HCT116 (cell line): ENCODE measurements at regions not wholly inside any gene's neighbourhood (a gene's known extent, or its start where the extent isn't known, plus 50 kb on each side); places are given as distances from the start of the nearest gene placed in this dataset.

Experiments
- ATAC-seq: fragments of 200-7000 bp; cut with Tn5 transposase; 2 replicates; pipeline ENCODE4 v1.9.1; 2020; ENCODE audit warnings: mild to moderate bottlenecking, moderate library complexity
- BruUV-seq: library from RNA; stranded (reverse); fragments of 400-500 nt; replicated peaks from 2 replicates; lab custom pipeline; 2021; lab: Mats Ljungman, UMichigan
- CTCF ChIA-PET: fragments of 300-600 bp; sonication (Branson Sonifier 250); formaldehyde crosslinking; loops from one replicate; lab custom pipeline; 2021; ENCODE audit warnings: antibody characterized with exemption; lab: Charles Lee
- POLR2A ChIA-PET: fragments of 300-600, 350-600 bp; sonication (Branson Sonifier 250); formaldehyde crosslinking; loops from one replicate; lab custom pipeline; 2021; ENCODE audit warnings: antibody characterized with exemption; lab: Charles Lee
- RAD21 ChIA-PET, 2 experiments: fragments of 300-600 bp; sonication (Branson Sonifier 250); formaldehyde crosslinking; loops; one replicate each; lab custom pipeline; 2023; ENCODE audit warnings: low total read pairs in 2 of 2; ENCODE audit not compliant: uncharacterized antibody in 2 of 2, unreplicated experiment in 2 of 2, low non-redundant PET in 1 of 2; lab: Charles Lee
- DNase-seq: peaks from one replicate; pipeline ENCODE4 v3.0.0-alpha.2; 2010; ENCODE audit warnings: low read depth, low spot score
- H2AFZ ChIP-seq: fragments of 200-600 bp; shearing (Covaris generic), sonication (generic); 2 replicates; pipeline ENCODE4 v1.6.1; 2017; ENCODE audit warnings: low read depth, mixed run types, mixed read lengths, antibody characterized with exemption, low read length; ENCODE audit not compliant: poor library complexity, severe bottlenecking
- H3K27ac ChIP-seq: 2 replicates; pipeline ENCODE4 v1.5.1; 2012; ENCODE audit warnings: low read depth, low read length
- H3K27me3 ChIP-seq: fragments of 200-600 bp; sonication (generic); 2 replicates; pipeline ENCODE4 v1.6.1; 2016; ENCODE audit warnings: mixed run types, low read length, mixed read lengths; ENCODE audit not compliant: insufficient read depth
- H3K36me3 ChIP-seq, 2 experiments: fragments of 200-500 bp in 1 of 2; fragments of 200-600 bp in 1 of 2; sonication (Bioruptor generic) in 1 of 2; sonication (generic) in 1 of 2; 2 replicates each; pipeline versions ENCODE4 v1.5.1 to v1.6.1; 2014 to 2016; ENCODE audit warnings: low read length in 2 of 2, inconsistent platforms in 1 of 2, mixed read lengths in 1 of 2, mixed run types in 1 of 2; ENCODE audit not compliant: insufficient read depth in 2 of 2, control insufficient read depth in 1 of 2
- H3K4me1 ChIP-seq, 2 experiments: fragments of 200-600 bp in 1 of 2; sonication (generic) in 1 of 2; 2 replicates each; pipeline versions ENCODE4 v1.5.1 to v1.6.1; 2012 to 2017; ENCODE audit warnings: low read length in 2 of 2, inconsistent platforms in 1 of 2, mild to moderate bottlenecking in 1 of 2, mixed read lengths in 1 of 2, mixed run types in 1 of 2, moderate library complexity in 1 of 2; ENCODE audit not compliant: insufficient read depth in 2 of 2, control insufficient read depth in 1 of 2
- H3K4me2 ChIP-seq: fragments of 200-600 bp; sonication (generic); 2 replicates; pipeline ENCODE4 v1.6.1; 2017; ENCODE audit warnings: mixed run types, low read length, mixed read lengths
- H3K4me3 ChIP-seq, 2 experiments: fragments of 200-600 bp in 1 of 2; sonication (generic) in 1 of 2; replicated peaks in 1 of 2; 2 replicates each; pipeline ENCODE4 v1.5.1; 2011 to 2016; ENCODE audit warnings: low read length in 2 of 2, control low read depth in 1 of 2, low read depth in 1 of 2, mild to moderate bottlenecking in 1 of 2, mixed read lengths in 1 of 2, mixed run types in 1 of 2
- H3K79me2 ChIP-seq: fragments of 200-600 bp; sonication (generic); 2 replicates; pipeline ENCODE4 v1.6.1; 2017; ENCODE audit warnings: mild to moderate bottlenecking, mixed run types, low read length, moderate library complexity, mixed read lengths; ENCODE audit not compliant: insufficient read depth
- H3K9ac ChIP-seq: fragments of 200-600 bp; sonication (generic); 2 replicates; pipeline ENCODE4 v1.6.1; 2016; ENCODE audit warnings: low read length, mixed read lengths
- H3K9me2 ChIP-seq: fragments of 200-600 bp; sonication (generic), shearing (Covaris generic); 2 replicates; pipeline ENCODE4 v1.6.1; 2017; ENCODE audit warnings: mixed run types, mild to moderate bottlenecking, moderate library complexity; ENCODE audit not compliant: insufficient read depth
- H3K9me3 ChIP-seq, 2 experiments: fragments of 200-500 bp in 1 of 2; fragments of 200-600 bp in 1 of 2; sonication (Bioruptor generic) in 1 of 2; sonication (generic) in 1 of 2; 2 replicates each; pipeline ENCODE4 v1.6.1; 2014 to 2017; ENCODE audit warnings: low read length in 2 of 2, mixed read lengths in 2 of 2, inconsistent platforms in 1 of 2, low read depth in 1 of 2, mild to moderate bottlenecking in 1 of 2, mixed run types in 1 of 2, moderate library complexity in 1 of 2; ENCODE audit not compliant: control insufficient read depth in 1 of 2, insufficient read depth in 1 of 2
- H4K20me1 ChIP-seq: fragments of 200-600 bp; sonication (generic), shearing (Covaris generic); 2 replicates; pipeline ENCODE4 v1.6.1; 2017; ENCODE audit warnings: mixed run types, mild to moderate bottlenecking, moderate library complexity; ENCODE audit not compliant: insufficient read depth
- ATF3 ChIP-seq: IDR thresholded peaks from 2 replicates; pipeline ENCODE4 v1.6.1; 2012
- CEBPB ChIP-seq: IDR thresholded peaks from 2 replicates; pipeline ENCODE4 v1.6.1; 2012; ENCODE audit warnings: low read depth
- CTCF ChIP-seq, 3 experiments: fragments of 200-600 bp in 1 of 3; sonication (generic) in 1 of 3; IDR thresholded peaks in 2 of 3; conservative IDR thresholded peaks in 1 of 3; 2 replicates each; pipeline ENCODE4 v1.5.1; 2012 to 2017; ENCODE audit warnings: low read depth in 2 of 3, low read length in 2 of 3, antibody characterized with exemption in 1 of 3, borderline replicate concordance in 1 of 3, control low read depth in 1 of 3, mild to moderate bottlenecking in 1 of 3, mixed read lengths in 1 of 3, mixed run types in 1 of 3, moderate library complexity in 1 of 3; ENCODE audit not compliant: insufficient read depth in 1 of 3
- EGR1 ChIP-seq: IDR thresholded peaks from 2 replicates; pipeline ENCODE4 v1.6.1; 2012; ENCODE audit warnings: low read depth
- ELF1 ChIP-seq: IDR thresholded peaks from 2 replicates; pipeline ENCODE4 v1.6.1; 2012; ENCODE audit warnings: low read depth, borderline replicate concordance
- FOSL1 ChIP-seq: IDR thresholded peaks from 2 replicates; pipeline ENCODE4 v1.6.1; 2012; ENCODE audit warnings: low read depth
- JUND ChIP-seq: IDR thresholded peaks from 2 replicates; pipeline ENCODE4 v1.6.1; 2012
- MAX ChIP-seq: IDR thresholded peaks from 2 replicates; pipeline ENCODE4 v1.6.1; 2012
- POLR2A ChIP-seq: IDR thresholded peaks from 2 replicates; pipeline ENCODE4 v1.7.0; 2011; ENCODE audit warnings: borderline replicate concordance; ENCODE audit not compliant: insufficient read depth, insufficient read length; ENCODE audit errors: extremely low read depth
- RAD21 ChIP-seq: IDR thresholded peaks from 2 replicates; pipeline ENCODE4 v1.6.1; 2012; ENCODE audit warnings: low read depth, mild to moderate bottlenecking
- SP1 ChIP-seq: IDR thresholded peaks from 2 replicates; pipeline ENCODE4 v1.6.1; 2012; ENCODE audit warnings: low read depth
- SRF ChIP-seq: IDR thresholded peaks from 2 replicates; pipeline ENCODE4 v1.6.1; 2012; ENCODE audit warnings: low read depth
- TCF7L2 ChIP-seq: IDR thresholded peaks from 2 replicates; pipeline ENCODE4 v1.7.0; 2011; ENCODE audit warnings: borderline replicate concordance, inconsistent platforms; ENCODE audit not compliant: insufficient read depth, insufficient read length; ENCODE audit errors: extremely low read depth
- YY1 ChIP-seq: IDR thresholded peaks from 2 replicates; pipeline ENCODE4 v1.6.1; 2011; ENCODE audit warnings: low read length, low read depth, moderate library complexity, mild to moderate bottlenecking; ENCODE audit not compliant: insufficient replicate concordance; ENCODE audit errors: extremely low read depth
- ZBTB33 ChIP-seq: IDR thresholded peaks from 2 replicates; pipeline ENCODE4 v1.6.1; 2011; ENCODE audit warnings: mild to moderate bottlenecking, low read length, moderate library complexity; ENCODE audit not compliant: insufficient replicate concordance; ENCODE audit errors: extremely low read depth
- ZFX ChIP-seq: fragments of 450-650 bp; IDR thresholded peaks from 2 replicates; pipeline ENCODE4 v1.6.1; 2017
- ZNF274 ChIP-seq: fragments of 200-500 bp; sonication (Bioruptor generic); IDR thresholded peaks from 2 replicates; pipeline ENCODE4 v1.6.1; 2014; ENCODE audit warnings: mild to moderate bottlenecking, low read depth, low read length, inconsistent platforms
- intact Hi-C: fragments of 100-400 bp; cut with micrococcal nuclease; formaldehyde crosslinking; loops from 2 replicates; pipeline ENCODE4 v1.10.0; 2022

- Histone ChIP-seq H3K79me2 (no peaks in the 10 kb centered on the region), H3K4me1 (peaks cover 0 to 17% of the 10 kb centered on the region in 2 experiments; a peak in 2 of 4 replicates), H2AFZ (peak overlapping the region; percentile 42), H3K4me3 (no peak overlapping the region), H3K9me3 (no peaks in the 10 kb centered on the region), H3K27me3 (no peaks in the 10 kb centered on the region), H3K9me2 (no peaks in the 10 kb centered on the region), H3K27ac (no peak overlapping the region), H3K36me3 (no peaks in the 10 kb centered on the region), H4K20me1 (no peaks in the 10 kb centered on the region), H3K9ac (no peak overlapping the region), H3K4me2 (no peak overlapping the region)
- BruUV-seq = no TSS peak
- no peak for TF ChIP-seq ZNF274
- TF ChIP-seq SRF = no peak
- no peak for TF ChIP-seq MAX
- TF ChIP-seq FOSL1 = no peak
- no peak for TF ChIP-seq TCF7L2
- TF ChIP-seq EGR1 = no peak
- no peak for TF ChIP-seq POLR2A
- no peak for TF ChIP-seq CEBPB
- CTCF ChIA-PET = interaction anchor here (2.2 kb wide), 1 partner anchor 265 kb away, joined by 5 read pairs; no protein-coding TSS in a partner anchor
- ATAC-seq (no peak), DNase-seq (no peak)
- POLR2A ChIA-PET = no interaction called here
- intact Hi-C loops = no loop called here
- RAD21 ChIA-PET = no interaction called here
Measured at GRCh38 chr12:47296828-47297227, 217.1 kb upstream of the AMIGO2 start.

- Histone ChIP-seq H3K27me3 (no peaks in the 10 kb centered on the region), H3K4me3 (no peak overlapping the region), H3K79me2 (no peaks in the 10 kb centered on the region), H2AFZ (no peak overlapping the region), H3K36me3 (no peaks in the 10 kb centered on the region), H3K9me3 (no peaks in the 10 kb centered on the region), H3K9ac (no peak overlapping the region), H4K20me1 (no peaks in the 10 kb centered on the region), H3K4me2 (no peak overlapping the region), H3K4me1 (peaks cover 0 to 17% of the 10 kb centered on the region in 2 experiments; a peak in 2 of 4 replicates), H3K9me2 (no peaks in the 10 kb centered on the region), H3K27ac (no peak overlapping the region)
- no TSS peak for BruUV-seq
- no peak for TF ChIP-seq EGR1
- TF ChIP-seq MAX = no peak
- no peak for TF ChIP-seq JUND
- no peak for TF ChIP-seq TCF7L2
- no peak for TF ChIP-seq ELF1
- TF ChIP-seq YY1 = no peak
- no peak for TF ChIP-seq ZNF274
- TF ChIP-seq RAD21 = no peak
- TF ChIP-seq SP1 = no peak
- TF ChIP-seq CTCF (IDR thresholded peaks at IDR 0.05 in 2 of 3, conservative IDR thresholded peaks at IDR 0.05 in 1 of 3; ENCODE audit: borderline replicate concordance in 1 of 3, insufficient read depth in 1 of 3, low read depth in 2 of 3, low read length in 2 of 3) = no peak
- no peak for TF ChIP-seq ZBTB33
- no peak for TF ChIP-seq ZFX
- no peak for TF ChIP-seq ATF3
- TF ChIP-seq POLR2A = no peak
- CTCF ChIA-PET = interaction anchor here (0.7 kb wide), 1 partner anchor 218 kb away, joined by 3 read pairs; no protein-coding TSS in a partner anchor
- POLR2A ChIA-PET = no interaction called here
- ATAC-seq (no peak), DNase-seq (no peak)
- intact Hi-C loops = no loop called here
- RAD21 ChIA-PET = no interaction called here
Measured at GRCh38 chr12:47293406-47293805, 213.6 kb upstream of the AMIGO2 start.
